ENCODE measurements at regions not wholly inside any gene's neighbourhood (a gene's known extent, or its start where the extent isn't known, plus 50 kb on each side); places are given as distances from the start of the nearest gene placed in this dataset.

DNA sequence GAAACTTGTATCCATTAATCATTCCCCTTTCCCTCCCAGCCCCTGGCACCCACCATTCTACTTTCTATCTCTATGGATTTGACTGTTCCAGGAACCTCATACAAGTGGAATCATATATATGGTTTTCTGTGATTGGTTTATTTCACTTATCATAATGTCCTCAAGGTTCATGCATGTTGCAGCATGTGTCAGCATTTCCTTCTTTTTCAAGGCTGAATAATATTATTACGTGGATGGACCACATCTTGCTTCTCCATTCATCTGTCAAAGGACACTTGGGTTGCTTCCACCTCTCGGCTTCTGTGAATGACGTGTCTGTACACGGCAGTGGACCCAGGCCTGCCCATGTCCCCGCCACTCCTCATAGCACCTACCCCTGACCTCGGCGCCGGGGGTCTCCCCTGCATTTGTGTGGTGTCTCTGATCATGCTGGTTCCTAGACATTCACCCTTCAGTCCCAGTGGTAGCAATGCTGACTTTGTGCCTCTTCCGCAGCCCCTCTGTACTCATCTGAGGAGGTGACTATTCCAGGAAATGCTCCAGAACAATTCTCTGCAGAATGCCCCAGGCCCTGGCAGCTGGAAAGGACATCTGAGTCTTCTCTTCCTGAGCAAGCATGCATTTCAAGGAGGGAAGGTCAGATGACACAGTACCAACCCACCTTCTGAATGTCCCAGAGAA, 136.9 kb downstream of the PSMG1 start:
- TF ChIP-seq, protein P1, sequence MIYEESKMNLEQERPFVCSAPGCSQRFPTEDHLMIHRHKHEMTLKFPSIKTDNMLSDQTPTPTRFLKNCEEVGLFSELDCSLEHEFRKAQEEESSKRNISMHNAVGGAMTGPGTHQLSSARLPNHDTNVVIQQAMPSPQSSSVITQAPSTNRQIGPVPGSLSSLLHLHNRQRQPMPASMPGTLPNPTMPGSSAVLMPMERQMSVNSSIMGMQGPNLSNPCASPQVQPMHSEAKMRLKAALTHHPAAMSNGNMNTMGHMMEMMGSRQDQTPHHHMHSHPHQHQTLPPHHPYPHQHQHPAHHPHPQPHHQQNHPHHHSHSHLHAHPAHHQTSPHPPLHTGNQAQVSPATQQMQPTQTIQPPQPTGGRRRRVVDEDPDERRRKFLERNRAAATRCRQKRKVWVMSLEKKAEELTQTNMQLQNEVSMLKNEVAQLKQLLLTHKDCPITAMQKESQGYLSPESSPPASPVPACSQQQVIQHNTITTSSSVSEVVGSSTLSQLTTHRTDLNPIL (CRISPR knock-in tag; IDR thresholded peaks at IDR 0.05; ENCODE audit: low read depth): no peak
- TF ChIP-seq SNAI2 (CRISPR knock-in tag; IDR thresholded peaks at IDR 0.05): no peak
- TF ChIP-seq, protein P2, sequence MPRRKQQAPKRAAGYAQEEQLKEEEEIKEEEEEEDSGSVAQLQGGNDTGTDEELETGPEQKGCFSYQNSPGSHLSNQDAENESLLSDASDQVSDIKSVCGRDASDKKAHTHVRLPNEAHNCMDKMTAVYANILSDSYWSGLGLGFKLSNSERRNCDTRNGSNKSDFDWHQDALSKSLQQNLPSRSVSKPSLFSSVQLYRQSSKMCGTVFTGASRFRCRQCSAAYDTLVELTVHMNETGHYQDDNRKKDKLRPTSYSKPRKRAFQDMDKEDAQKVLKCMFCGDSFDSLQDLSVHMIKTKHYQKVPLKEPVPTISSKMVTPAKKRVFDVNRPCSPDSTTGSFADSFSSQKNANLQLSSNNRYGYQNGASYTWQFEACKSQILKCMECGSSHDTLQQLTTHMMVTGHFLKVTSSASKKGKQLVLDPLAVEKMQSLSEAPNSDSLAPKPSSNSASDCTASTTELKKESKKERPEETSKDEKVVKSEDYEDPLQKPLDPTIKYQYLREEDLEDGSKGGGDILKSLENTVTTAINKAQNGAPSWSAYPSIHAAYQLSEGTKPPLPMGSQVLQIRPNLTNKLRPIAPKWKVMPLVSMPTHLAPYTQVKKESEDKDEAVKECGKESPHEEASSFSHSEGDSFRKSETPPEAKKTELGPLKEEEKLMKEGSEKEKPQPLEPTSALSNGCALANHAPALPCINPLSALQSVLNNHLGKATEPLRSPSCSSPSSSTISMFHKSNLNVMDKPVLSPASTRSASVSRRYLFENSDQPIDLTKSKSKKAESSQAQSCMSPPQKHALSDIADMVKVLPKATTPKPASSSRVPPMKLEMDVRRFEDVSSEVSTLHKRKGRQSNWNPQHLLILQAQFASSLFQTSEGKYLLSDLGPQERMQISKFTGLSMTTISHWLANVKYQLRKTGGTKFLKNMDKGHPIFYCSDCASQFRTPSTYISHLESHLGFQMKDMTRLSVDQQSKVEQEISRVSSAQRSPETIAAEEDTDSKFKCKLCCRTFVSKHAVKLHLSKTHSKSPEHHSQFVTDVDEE (CRISPR knock-in tag; IDR thresholded peaks at IDR 0.05): no peak
- TF ChIP-seq, protein P3, sequence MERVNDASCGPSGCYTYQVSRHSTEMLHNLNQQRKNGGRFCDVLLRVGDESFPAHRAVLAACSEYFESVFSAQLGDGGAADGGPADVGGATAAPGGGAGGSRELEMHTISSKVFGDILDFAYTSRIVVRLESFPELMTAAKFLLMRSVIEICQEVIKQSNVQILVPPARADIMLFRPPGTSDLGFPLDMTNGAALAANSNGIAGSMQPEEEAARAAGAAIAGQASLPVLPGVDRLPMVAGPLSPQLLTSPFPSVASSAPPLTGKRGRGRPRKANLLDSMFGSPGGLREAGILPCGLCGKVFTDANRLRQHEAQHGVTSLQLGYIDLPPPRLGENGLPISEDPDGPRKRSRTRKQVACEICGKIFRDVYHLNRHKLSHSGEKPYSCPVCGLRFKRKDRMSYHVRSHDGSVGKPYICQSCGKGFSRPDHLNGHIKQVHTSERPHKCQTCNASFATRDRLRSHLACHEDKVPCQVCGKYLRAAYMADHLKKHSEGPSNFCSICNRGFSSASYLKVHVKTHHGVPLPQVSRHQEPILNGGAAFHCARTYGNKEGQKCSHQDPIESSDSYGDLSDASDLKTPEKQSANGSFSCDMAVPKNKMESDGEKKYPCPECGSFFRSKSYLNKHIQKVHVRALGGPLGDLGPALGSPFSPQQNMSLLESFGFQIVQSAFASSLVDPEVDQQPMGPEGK (CRISPR knock-in tag; IDR thresholded peaks at IDR 0.05; ENCODE audit: borderline replicate concordance): no peak
- no peak for TF ChIP-seq ZFP30 (CRISPR knock-in tag; IDR thresholded peaks at IDR 0.05)
- no peak for TF ChIP-seq ISL1 (CRISPR knock-in tag; IDR thresholded peaks at IDR 0.05)
- TF ChIP-seq, protein P4, sequence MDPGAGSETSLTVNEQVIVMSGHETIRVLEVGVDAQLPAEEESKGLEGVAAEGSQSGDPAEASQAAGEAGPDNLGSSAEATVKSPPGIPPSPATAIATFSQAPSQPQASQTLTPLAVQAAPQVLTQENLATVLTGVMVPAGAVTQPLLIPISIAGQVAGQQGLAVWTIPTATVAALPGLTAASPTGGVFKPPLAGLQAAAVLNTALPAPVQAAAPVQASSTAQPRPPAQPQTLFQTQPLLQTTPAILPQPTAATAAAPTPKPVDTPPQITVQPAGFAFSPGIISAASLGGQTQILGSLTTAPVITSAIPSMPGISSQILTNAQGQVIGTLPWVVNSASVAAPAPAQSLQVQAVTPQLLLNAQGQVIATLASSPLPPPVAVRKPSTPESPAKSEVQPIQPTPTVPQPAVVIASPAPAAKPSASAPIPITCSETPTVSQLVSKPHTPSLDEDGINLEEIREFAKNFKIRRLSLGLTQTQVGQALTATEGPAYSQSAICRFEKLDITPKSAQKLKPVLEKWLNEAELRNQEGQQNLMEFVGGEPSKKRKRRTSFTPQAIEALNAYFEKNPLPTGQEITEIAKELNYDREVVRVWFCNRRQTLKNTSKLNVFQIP (CRISPR knock-in tag; IDR thresholded peaks at IDR 0.05; ENCODE audit: borderline replicate concordance, low read depth): no peak
- no peak for TF ChIP-seq GLIS3 (CRISPR knock-in tag; IDR thresholded peaks at IDR 0.05)
- TF ChIP-seq ZFP3 (CRISPR knock-in tag; IDR thresholded peaks at IDR 0.05): no peak
- no peak for TF ChIP-seq ARNTL (CRISPR knock-in tag; IDR thresholded peaks at IDR 0.05; ENCODE audit: borderline replicate concordance, low read depth)
- TF ChIP-seq ESRRG (CRISPR knock-in tag; IDR thresholded peaks at IDR 0.05): no peak
